GM18951 (cell line): ENCODE measurements at regions not wholly inside any gene's neighbourhood (a gene's known extent, or its start where the extent isn't known, plus 50 kb on each side); places are given as distances from the start of the nearest gene placed in this dataset.
"Not testable (repeated sequence)": the region's sequence is repeated elsewhere in the genome, so short reads cannot be mapped to it uniquely, and the experiment has no call there.

ENCODE experiments used
- POLR2A ChIP-seq: IDR thresholded peaks from 4 replicates; pipeline ENCODE4 v1.6.1; 2011; ENCODE audit warnings: mild to moderate bottlenecking; ENCODE audit not compliant: insufficient read length, insufficient read depth; ENCODE audit errors: extremely low read depth
- in situ Hi-C: fragments of 300-500 bp; cut with MboI; formaldehyde crosslinking; loops from one replicate; pipeline ENCODE4 v1.12.0; 2022; ENCODE audit warnings: low sequenced_read_pairs, mixed read lengths, inconsistent platforms; ENCODE audit not compliant: unreplicated experiment

- no peak for TF ChIP-seq POLR2A
- in situ Hi-C loops, result no loop called here
Observed at GRCh38 chr2:164009756-164010337, 274.0 kb upstream of the FIGN start.

- in situ Hi-C loops, result no loop called here
- no peak for TF ChIP-seq POLR2A
Observed at GRCh38 chr2:164008752-164009151, 272.9 kb upstream of the FIGN start.

- in situ Hi-C loops, result no loop called here
- no peak for TF ChIP-seq POLR2A
Observed at GRCh38 chr2:164006704-164007103, 270.9 kb upstream of the FIGN start.

GRCh38 chr2:164000176-164000575 is 264.4 kb upstream of the FIGN start:
- TF ChIP-seq POLR2A, result no peak
- in situ Hi-C loops, result no loop called here

DNA sequence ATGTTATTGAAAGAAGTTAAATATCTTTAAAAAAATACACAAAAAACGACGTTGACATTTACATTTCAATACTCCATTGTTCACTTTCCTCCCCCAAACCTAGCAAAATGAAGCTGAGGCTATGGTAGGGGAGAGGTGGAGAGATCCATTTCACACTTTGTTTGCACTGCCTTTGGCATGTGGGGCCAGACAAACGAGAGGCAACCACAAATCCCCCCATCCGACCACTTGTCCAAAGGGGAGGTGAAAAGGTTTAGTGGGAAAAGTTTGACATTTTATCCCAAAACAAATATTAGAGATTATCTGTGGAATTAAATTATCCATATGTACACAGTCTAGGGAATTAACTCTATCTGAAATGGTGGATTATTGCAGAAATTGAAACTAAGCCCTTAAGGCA is 261.7 kb upstream of the FIGN start:
- in situ Hi-C loops, result no loop called here
- no peak for TF ChIP-seq POLR2A

DNA sequence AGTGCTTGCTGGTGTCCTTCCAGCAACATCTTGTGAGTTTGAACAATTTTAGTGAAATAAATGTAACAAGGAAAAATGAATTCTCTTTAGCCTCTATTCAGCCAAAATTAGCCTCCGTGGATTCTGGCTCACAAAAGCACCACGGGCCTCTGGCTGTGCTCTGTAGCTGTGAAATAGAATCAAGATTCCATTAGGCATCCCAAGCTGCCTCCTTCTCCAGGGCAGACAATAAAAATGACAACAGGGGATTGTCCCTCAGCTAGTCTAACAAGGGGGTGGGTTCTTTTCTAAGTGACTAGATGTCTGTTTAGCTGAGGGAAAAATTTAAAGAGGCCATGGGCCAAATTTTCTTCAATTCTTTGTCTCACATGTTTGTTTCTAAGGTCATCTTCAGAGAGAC is 254.7 kb upstream of the FIGN start:
- no peak for TF ChIP-seq POLR2A
- in situ Hi-C loops, result no loop called here

- in situ Hi-C loops, result no loop called here
- no peak for TF ChIP-seq POLR2A
Observed at GRCh38 chr2:163990101-163990500, 254.3 kb upstream of the FIGN start.

DNA sequence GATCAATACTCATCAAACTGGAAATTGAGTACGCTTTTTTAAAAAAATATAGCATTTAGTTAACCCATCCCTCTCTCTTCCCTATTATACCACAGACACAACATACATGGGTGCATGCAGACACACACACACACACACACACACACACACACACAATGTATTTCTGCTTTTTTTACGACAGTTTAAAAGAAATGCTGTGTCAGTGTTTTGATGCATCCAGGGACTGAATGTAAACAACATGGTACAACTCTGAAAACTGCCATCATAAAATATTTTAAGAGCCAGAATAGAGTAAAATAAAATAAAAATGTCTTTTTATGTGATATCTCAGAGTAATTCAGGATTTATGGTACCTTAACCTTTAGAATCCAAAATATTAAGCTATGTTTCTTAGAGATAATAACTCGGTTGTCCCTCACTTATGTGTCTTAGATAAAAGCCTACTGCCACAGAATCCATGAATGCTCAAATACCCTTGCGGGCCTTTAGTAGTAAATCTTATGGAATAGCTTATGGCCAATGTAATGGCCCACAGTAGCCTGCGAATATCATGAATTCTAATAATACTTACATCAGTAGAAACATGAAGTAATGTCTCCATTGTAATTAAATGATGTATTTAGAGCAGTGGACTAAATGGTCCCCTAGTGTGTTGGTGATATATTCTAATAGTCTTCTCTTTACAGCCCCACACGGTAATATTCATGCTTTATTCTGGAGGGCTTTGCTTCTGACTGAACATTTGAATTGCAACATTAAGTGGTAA is 251.6 kb upstream of the FIGN start:
- TF ChIP-seq POLR2A, result no peak
- in situ Hi-C loops, result no loop called here

- in situ Hi-C loops, result no loop called here
- TF ChIP-seq POLR2A, result no peak
Observed at GRCh38 chr2:163984986-163985385, 249.2 kb upstream of the FIGN start.

DNA sequence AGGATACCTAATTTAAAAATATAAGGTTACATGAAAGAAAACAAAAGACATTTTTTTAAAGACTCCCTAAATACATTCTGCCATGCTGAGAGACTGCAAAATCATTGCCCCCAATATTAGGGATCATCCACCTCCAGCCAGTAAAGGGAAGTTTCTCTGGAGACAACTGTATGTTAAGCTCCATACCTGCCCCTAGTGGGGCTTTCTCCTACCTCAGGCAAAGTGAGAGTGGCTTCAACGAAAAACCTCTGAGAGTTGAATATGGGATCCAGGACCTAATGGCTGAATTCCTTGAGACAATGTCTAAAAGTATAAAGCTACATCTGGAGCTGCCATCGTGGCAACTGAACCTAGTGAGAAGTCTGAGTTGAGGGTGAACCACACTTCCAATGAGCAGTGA is 248.1 kb upstream of the FIGN start:
- in situ Hi-C loops, result no loop called here
- no peak for TF ChIP-seq POLR2A

- no peak for TF ChIP-seq POLR2A
- in situ Hi-C loops, result no loop called here
Observed at GRCh38 chr2:163982938-163983337, 247.1 kb upstream of the FIGN start.

- in situ Hi-C loops, result no loop called here
- TF ChIP-seq POLR2A, result no peak
Observed at GRCh38 chr2:163974766-163975165, 239.0 kb upstream of the FIGN start.

DNA sequence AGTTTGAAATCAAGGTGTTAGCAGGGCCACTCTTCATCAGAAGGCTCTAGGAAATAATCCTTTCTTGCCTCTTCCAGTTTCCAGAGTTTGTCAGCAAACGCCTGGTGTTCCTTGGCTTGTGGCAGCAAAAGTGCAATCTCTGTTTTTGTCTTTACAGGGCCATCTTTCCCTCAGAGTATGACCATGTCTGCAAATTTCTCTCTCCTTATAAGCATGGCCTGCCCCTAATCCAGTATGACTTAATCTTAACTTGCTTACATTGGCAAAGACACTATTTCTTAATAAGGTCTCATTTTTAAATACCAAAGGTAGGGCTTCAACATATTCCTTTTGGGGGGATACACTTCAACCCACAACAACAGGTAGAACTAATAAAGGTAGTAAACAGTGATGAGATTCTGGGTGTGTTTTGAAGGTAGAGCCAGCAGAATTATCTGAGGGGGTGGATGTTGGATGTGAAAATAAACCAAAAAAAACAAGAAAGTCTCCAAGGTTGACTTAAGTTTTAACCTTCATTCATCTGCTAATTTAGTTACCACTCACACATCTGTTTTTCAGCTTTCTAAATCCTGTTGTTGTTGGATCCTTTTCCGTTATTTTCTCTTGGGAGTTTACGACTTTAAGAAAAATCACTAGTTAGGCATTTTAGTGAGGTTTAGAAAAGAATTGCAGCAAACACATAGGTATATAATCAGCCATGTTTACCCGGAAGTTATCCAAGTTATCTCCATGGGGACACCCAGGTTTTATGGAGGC is 234.4 kb upstream of the FIGN start:
- in situ Hi-C loops, result no loop called here

GRCh38 chr2:163964278-163964677 is 228.5 kb upstream of the FIGN start:
- in situ Hi-C loops, result not testable (repeated sequence)

More for the DNA sequence above, 234.4 kb upstream of the FIGN start:
- TF ChIP-seq POLR2A, result no peak
